HG03103 (cell line): ENCODE measurements at regions not wholly inside any gene's neighbourhood (a gene's known extent, or its start where the extent isn't known, plus 50 kb on each side); places are given as distances from the start of the nearest gene placed in this dataset.
"Not testable (repeated sequence)": the region's sequence is repeated elsewhere in the genome, so short reads cannot be mapped to it uniquely, and the experiment has no call there.

Experiments used
- ATAC-seq: cut with Tn5 transposase; IDR thresholded peaks from one replicate; pipeline ENCODE4 v1.9.1; 2021; ENCODE audit warnings: low read depth; ENCODE audit not compliant: unreplicated experiment

- no peak for ATAC-seq
These were observed 146.6 kb downstream of the RNASET2 start for GRCh38 chr6:166809721-166810120.

- no peak for ATAC-seq
These were observed 149.2 kb downstream of the RNASET2 start for GRCh38 chr6:166806962-166807757.

DNA sequence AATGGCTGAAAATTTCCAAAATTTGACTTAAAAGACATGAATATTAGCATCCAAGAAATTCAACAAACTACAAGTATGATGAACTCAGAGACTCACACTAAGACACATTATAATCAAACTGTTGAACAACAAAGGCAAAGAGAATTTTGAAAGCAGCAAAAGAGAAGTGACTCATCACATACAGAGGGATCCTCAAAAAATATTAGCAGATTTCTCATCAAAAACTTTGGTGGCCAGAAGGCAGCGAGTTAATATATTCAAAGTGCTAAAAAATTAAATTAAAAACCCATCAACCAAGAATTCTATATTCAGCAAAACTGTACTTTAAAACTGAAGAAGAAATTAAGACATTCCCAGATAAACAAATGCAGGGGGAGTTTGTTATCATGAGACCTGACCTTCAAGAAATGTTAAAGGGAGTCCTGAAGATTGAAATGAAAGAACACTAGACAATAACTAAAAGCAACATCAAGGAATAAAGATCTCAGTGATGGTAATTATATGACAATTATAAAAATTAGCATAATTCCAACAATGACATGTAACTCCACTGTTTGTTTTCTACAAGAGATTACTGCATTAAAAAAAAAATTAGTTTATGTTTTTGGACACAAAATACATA is 150.0 kb downstream of the RNASET2 start:
- ATAC-seq = no peak

DNA sequence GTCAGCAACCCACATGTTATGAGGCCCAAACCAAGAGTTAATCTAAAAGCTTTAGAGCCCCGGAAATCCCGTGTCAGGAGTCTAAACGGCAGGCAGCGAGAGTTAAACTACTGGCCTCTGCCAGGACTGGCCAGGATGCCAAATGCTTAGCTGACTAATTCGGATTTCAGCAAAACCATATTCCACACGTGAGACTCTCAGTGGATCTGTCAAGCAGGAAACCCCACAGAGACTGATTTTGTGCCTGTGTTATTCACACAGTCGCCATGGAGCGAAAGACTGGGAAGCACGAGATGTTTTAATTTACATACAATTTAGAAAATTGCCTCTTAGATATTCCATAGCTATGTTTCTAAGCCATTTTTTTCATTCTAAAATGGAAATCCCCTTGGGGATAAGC is 152.9 kb downstream of the RNASET2 start:
- no peak for ATAC-seq

- no peak for ATAC-seq
These were observed 153.9 kb downstream of the RNASET2 start for GRCh38 chr6:166802401-166802800.

DNA sequence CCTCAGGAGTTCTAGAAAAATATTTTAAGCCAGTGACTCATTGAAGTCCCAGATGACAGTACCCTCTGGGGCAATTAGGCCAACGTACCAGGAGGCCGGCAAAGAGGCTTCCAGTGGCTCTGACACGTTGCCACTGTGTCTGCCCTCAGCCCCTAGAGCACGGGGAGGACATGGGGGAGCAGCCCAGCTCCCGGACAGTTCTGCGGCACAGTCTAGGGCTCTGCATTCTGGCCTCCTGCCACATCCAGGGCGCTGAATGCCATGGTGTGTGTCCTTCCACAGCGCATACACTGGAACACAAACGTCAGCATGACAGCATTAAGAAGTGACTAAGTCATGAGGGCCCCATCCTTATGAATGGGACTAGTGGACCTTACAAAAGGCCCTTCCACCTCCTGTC is 156.2 kb downstream of the RNASET2 start:
- no peak for ATAC-seq

DNA sequence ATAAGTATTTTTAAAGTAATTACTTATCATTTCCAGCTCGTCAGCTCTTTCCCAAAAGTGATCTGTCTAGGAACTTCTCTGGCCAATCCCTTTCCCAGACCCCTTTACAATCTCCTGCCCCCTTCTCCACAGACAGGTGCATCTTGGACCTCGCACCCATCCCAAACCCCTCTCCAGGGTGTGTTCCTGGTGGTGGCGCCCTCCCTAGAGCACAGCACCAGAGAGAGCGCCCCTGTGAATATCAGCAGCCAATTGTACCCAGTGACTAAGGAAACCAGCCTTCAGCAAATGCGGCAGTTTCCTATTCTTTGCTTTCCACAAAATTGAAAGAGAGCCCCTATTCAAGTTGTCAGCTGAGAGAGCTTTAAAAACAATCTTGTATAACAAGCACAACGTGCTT is 157.7 kb downstream of the RNASET2 start:
- no peak for ATAC-seq

- no peak for ATAC-seq
These were observed 159.7 kb downstream of the RNASET2 start for GRCh38 chr6:166796610-166797009.

DNA sequence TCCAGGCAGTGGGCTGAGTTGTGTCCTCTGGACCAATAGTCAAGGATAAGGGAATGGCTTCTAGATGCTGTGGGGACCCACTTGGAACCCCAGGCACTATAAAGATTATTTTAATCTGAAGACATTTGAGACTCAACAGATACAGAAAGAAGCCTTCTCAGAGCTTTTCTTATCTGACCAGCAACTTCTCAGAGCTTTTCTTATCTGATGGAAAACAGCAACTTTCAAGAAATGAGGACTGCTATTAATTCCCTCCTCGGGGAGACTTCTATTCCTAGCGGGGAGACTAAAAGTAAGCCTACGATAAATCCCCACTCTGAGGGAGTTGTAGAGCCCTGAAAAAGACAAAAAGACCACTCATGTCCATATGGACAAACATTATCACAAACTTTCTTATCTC is 160.5 kb downstream of the RNASET2 start:
- ATAC-seq = no peak

- not testable (repeated sequence) for ATAC-seq
These were observed 163.8 kb upstream of the RPS6KA2 start for GRCh38 chr6:166790808-166791207.

- not testable (repeated sequence) for ATAC-seq
These were observed 161.9 kb upstream of the RPS6KA2 start for GRCh38 chr6:166788846-166789529.

DNA sequence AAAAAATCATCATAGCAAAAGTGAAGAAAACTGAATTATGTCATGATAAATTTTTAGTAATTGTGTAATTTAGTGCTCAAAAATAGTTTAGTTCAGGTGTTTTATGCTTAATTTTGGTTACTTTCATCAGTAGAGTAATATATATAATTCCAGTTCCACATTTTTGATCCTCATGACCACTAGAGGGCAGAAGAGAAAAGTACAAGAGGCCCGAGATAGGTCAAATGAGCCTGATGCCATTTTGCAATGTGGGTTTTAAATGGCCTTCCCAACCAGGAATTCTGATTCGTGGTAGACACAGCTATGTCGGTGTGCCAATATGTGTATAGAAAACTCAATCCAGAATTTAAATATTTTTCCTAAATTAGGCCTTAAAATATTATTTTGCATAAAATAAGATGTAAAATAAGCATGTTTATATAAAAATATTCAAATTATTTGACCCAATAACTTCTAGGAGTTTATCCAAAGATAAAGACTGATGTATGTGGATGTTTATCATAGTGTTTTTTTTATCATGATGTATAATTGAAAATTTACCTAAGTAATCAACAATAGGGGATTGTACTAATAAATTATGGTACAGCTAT is 159.7 kb upstream of the RPS6KA2 start:
- no peak for ATAC-seq

DNA sequence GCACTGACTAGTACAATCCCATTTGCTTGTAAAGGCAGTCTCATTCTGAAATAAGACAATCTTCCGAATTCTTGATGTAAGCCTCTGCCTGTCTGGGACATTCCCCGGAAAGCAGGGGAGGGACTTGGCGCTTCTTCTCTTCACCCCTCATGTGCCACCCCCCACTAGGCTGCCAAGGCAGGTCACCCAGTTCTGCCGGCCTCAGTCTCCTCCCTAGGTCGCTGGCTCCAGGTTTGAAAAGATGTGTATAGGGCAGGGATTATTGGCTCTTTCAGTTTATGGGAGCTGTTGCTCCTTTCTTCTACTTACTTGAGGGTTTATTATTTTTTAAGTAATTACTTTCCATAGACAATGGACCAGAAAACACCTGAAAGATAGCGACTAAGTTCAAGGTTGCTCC is 158.1 kb upstream of the RPS6KA2 start:
- no peak for ATAC-seq

GRCh38 chr6:166784691-166785090 is 157.6 kb upstream of the RPS6KA2 start:
- ATAC-seq = no peak

DNA sequence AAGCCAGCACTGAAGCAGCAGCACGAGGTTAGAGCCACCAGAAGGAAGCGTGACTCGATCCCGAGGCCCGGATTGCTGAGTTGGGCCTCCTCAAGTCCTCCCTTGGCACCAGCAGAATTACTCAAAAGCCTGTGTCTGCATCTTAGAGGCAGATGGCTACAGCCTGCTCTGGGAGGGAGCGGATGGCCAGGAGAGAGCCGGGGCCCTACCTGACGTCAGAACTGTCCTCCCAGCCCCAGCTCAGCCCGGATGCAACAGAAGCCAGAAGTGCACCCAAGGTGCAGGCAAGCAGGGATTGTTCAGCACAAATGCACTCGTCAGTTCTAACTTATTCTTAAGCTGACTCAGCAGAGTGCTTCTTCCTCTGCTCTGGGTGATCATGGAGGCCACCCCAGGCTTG is 155.5 kb upstream of the RPS6KA2 start:
- no peak for ATAC-seq

- no peak for ATAC-seq
These were observed 154.3 kb upstream of the RPS6KA2 start for GRCh38 chr6:166781331-166781730.

DNA sequence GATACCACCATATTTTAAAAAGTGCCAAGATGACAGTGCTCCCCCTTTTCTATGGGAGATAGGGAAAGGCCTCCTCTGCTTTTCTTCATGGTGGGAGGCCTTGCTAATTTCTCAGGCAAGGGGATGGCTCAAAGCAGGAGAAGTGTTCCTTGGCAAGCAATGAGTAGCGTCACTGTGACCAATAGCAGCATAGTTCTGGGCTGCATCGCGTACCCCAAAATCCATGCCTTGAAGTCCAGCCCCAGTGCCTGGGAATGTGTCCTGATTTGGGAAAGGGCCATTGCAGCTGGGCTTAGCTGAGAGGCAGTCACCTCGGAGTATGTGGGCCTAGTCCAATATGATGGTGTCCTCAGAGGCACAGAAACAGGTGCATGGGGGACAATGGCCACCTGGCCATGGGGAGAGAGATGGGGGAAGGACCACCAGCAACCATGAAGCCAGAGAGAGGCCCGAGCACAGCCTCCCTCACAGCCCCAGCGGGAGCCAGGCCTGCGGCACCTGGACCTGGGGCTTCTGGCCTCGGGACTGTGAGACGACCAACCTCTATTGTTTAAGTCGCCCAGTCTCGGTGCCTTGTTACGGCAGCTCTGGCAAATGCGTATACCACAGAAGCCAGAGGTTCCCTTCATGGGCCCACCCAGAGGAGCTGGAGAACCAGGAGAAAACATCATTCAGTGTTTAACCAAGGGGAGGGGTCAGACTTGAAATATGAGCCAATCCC is 153.1 kb upstream of the RPS6KA2 start:
- ATAC-seq = no peak

DNA sequence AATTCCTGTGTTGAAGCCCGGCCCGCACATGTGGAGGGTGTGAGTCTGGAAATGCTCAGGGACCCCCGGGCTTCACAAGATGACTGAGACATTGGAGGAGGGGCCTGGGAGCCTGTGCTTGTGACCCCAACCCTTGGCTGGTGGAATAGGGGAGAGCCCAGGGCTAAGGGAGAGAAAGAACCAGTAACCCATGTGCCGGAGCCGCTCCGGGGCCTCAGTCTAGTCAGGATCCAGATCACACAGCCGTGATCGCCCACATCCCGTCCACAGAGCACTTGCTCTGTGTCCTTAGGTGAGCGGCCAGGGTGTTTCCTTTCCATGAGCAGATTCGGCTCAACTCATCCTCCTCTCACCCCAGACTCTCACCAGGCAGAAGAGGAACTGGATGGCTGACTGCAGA is 152.3 kb upstream of the RPS6KA2 start:
- no peak for ATAC-seq

- no peak for ATAC-seq
These were observed 151.7 kb upstream of the RPS6KA2 start for GRCh38 chr6:166778776-166779175.

- ATAC-seq = no peak
These were observed 151.0 kb upstream of the RPS6KA2 start for GRCh38 chr6:166778046-166778445.
